ENCODE measurements at regions not wholly inside any gene's neighbourhood (a gene's known extent, or its start where the extent isn't known, plus 50 kb on each side); places are given as distances from the start of the nearest gene placed in this dataset.

DNA sequence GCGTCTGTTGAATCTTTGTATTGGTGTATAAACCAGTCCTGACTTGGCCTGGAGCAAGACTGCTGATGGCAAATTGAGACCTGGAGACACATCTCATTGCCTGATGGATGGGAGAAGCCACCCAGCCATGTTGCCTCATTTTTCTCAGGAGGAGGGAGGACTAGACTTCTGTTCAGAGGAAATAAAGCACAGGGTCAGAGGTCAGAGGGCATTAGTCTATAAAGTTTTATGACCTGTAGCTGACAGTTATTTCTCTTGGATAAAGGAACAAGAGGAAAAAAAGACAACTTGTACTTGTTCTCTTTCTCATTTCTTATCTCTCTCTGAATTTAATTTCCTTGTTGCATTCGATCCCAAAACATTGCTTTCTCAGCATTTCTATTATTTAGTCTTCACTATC, 775.9 kb downstream of the SQOR start:
- Histone ChIP-seq H3K36me3 (no peaks in the 10 kb centered on the region), H3K4me3 (no peak overlapping the region), H3K27ac (no peak overlapping the region), H3K27me3 (no peaks in the 10 kb centered on the region), H3K9me3 (no peaks in the 10 kb centered on the region), H3K4me1 (peaks cover 7 to 10% of the 10 kb centered on the region in 2 donors)
- TF ChIP-seq, protein P1, sequence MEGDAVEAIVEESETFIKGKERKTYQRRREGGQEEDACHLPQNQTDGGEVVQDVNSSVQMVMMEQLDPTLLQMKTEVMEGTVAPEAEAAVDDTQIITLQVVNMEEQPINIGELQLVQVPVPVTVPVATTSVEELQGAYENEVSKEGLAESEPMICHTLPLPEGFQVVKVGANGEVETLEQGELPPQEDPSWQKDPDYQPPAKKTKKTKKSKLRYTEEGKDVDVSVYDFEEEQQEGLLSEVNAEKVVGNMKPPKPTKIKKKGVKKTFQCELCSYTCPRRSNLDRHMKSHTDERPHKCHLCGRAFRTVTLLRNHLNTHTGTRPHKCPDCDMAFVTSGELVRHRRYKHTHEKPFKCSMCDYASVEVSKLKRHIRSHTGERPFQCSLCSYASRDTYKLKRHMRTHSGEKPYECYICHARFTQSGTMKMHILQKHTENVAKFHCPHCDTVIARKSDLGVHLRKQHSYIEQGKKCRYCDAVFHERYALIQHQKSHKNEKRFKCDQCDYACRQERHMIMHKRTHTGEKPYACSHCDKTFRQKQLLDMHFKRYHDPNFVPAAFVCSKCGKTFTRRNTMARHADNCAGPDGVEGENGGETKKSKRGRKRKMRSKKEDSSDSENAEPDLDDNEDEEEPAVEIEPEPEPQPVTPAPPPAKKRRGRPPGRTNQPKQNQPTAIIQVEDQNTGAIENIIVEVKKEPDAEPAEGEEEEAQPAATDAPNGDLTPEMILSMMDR (IDR thresholded peaks at IDR 0.05): no peak
- intact Hi-C loops (cut with DNase I): no loop called here
- DNase-seq (ENCODE audit: low spot score in 2 of 2): no peak

DNA sequence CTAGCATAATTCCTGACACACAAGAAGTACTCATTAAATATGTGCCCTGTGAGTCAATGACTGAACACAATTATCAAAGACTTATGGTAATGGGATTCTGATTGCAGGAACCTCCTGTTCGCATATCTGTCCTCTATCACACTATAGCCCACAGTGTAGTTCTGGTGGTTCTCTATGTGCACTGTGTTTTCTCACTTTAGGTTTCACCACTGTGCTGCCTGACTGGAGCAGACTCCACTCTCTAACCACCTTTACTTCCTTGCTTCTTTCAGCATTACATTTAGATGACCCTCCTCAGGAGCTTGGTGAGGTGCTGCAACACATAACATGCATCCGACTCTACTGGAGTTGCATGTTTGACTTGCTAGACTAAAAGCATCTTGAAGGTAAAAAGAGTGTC, 777.1 kb downstream of the SQOR start:
- DNase-seq (ENCODE audit: low spot score in 2 of 2): no peak
- Histone ChIP-seq H3K9me3 (no peaks in the 10 kb centered on the region), H3K27me3 (no peaks in the 10 kb centered on the region), H3K4me1 (peaks cover 7 to 10% of the 10 kb centered on the region in 2 donors), H3K27ac (no peak overlapping the region), H3K36me3 (no peaks in the 10 kb centered on the region), H3K4me3 (no peak overlapping the region)
- intact Hi-C loops (cut with DNase I): no loop called here
- TF ChIP-seq, protein P1 (IDR thresholded peaks at IDR 0.05): no peak

DNA sequence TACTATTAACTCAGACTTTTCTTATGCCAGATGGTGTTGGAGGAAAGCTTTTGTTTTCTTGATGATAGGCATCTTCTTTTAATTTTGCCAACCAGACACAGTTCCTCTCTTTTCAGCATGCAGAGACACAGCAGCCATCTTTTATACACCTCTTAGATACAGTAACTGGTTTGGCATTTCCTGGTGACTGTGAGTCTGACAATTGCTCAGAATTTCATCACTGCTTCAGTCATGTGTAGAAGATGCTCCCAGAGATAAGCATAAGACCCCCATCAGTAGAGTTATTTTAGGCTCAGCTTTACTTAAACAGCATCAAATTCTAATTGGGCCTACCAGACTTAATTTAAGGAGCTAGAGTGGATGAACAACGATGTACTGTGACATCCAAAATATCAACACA, 779.0 kb downstream of the SQOR start:
- Histone ChIP-seq H3K4me1 (peaks cover 3 to 5% of the 10 kb centered on the region in 2 donors), H3K27ac (no peak overlapping the region), H3K9me3 (no peaks in the 10 kb centered on the region), H3K27me3 (no peaks in the 10 kb centered on the region), H3K4me3 (no peak overlapping the region), H3K36me3 (no peaks in the 10 kb centered on the region)
- intact Hi-C loops (cut with DNase I): no loop called here
- TF ChIP-seq, protein P1 (IDR thresholded peaks at IDR 0.05): no peak
- DNase-seq (ENCODE audit: low spot score in 2 of 2): no peak

DNA sequence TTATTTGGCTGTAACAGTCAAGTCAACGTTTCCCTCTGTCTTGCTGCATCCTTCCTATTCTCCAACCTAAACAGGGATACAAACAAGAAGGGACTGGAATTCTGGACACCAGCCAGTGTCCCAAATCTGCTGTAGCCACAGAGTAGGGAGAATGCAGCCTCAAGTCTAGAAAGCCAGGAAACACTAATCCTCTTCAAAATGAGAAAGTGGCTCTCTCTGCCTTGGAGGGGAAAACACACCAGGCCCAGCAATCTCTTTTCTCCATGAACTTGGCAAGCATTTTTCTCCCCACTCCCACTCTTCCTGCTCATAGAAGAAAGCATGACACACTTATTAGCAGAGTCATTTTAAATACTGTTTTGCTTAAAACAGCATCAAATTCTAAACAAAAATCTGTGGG, 781.7 kb downstream of the SQOR start:
- H3K36me3 ChIP-seq: no peaks in the 10 kb centered on the region
- H3K27me3 ChIP-seq: no peaks in the 10 kb centered on the region
- no peaks in the 10 kb centered on the region for H3K4me1 ChIP-seq
- no peak overlapping the region for H3K27ac ChIP-seq
- no peak overlapping the region for H3K4me3 ChIP-seq
- intact Hi-C loops (cut with DNase I): no loop called here
- TF ChIP-seq, protein P1 (IDR thresholded peaks at IDR 0.05): no peak
- DNase-seq (ENCODE audit: low spot score in 2 of 2): no peak
- H3K9me3 ChIP-seq: no peaks in the 10 kb centered on the region

DNA sequence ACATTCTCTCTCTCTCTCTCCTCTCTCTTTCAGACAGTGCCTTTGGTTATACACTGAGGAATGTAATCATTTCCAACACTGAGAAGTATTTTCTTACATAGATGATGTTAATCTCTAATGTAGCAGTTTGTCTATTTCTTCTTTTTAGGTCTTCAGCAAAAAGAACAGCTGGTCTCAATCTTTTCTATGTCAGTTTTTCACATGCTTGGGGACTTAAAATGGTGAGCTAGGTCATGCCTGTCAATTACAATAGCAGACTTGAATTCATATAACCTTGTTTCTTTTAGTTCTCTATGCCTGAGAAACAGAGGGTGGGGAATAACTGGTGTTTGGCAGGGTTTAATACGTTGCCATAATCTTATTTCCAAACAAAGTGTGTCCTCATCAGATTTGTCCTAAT, 786.2 kb downstream of the SQOR start:
- Histone ChIP-seq H3K4me1 (no peaks in the 10 kb centered on the region), H3K27ac (no peak overlapping the region), H3K36me3 (no peaks in the 10 kb centered on the region), H3K27me3 (no peaks in the 10 kb centered on the region), H3K4me3 (no peak overlapping the region), H3K9me3 (peaks cover 0 to 12% of the 10 kb centered on the region in 2 donors)
- no peak for DNase-seq (ENCODE audit: low spot score in 2 of 2)
- intact Hi-C loops (cut with DNase I): no loop called here
- TF ChIP-seq, protein P1 (IDR thresholded peaks at IDR 0.05): no peak
